GM21423 (cell line): ENCODE measurements at regions not wholly inside any gene's neighbourhood (a gene's known extent, or its start where the extent isn't known, plus 50 kb on each side); places are given as distances from the start of the nearest gene placed in this dataset.

Source experiments
- ATAC-seq: cut with Tn5 transposase; IDR thresholded peaks from one replicate; pipeline ENCODE4 v1.9.1; 2021; ENCODE audit warnings: mild to moderate bottlenecking, moderate library complexity; ENCODE audit not compliant: unreplicated experiment

- ATAC-seq: no peak
Observed at GRCh38 chr1:81032973-81033425, 767.7 kb upstream of the ADGRL2 start.

- no peak for ATAC-seq
Observed at GRCh38 chr1:81032374-81032773, 768.4 kb upstream of the ADGRL2 start.

GRCh38 chr1:81030441-81030840 is 770.3 kb upstream of the ADGRL2 start:
- no peak for ATAC-seq

- no peak for ATAC-seq
Observed at GRCh38 chr1:81029266-81029665, 771.5 kb upstream of the ADGRL2 start.

GRCh38 chr1:81023187-81023724 is 777.5 kb upstream of the ADGRL2 start:
- ATAC-seq: no peak

- ATAC-seq: no peak
Observed at GRCh38 chr1:81021134-81021533, 779.6 kb upstream of the ADGRL2 start.

- ATAC-seq: no peak
Observed at GRCh38 chr1:81020506-81020905, 780.2 kb upstream of the ADGRL2 start.

GRCh38 chr1:81010126-81010525 is 790.6 kb upstream of the ADGRL2 start:
- ATAC-seq: no peak

- no peak for ATAC-seq
Observed at GRCh38 chr1:81008293-81008692, 792.4 kb upstream of the ADGRL2 start.

GRCh38 chr1:81007024-81007423 is 793.7 kb upstream of the ADGRL2 start:
- ATAC-seq: no peak

GRCh38 chr1:81006502-81006901 is 794.2 kb upstream of the ADGRL2 start:
- no peak for ATAC-seq

- no peak for ATAC-seq
Observed at GRCh38 chr1:81004011-81004410, 796.7 kb upstream of the ADGRL2 start.

- ATAC-seq: no peak
Observed at GRCh38 chr1:80994934-80995333, 805.8 kb upstream of the ADGRL2 start.

GRCh38 chr1:80994038-80994437 is 806.7 kb upstream of the ADGRL2 start:
- no peak for ATAC-seq

GRCh38 chr1:80993154-80993980 is 807.4 kb upstream of the ADGRL2 start:
- ATAC-seq: no peak

- ATAC-seq: no peak
Observed at GRCh38 chr1:80989455-80989854, 811.3 kb upstream of the ADGRL2 start.

- no peak for ATAC-seq
Observed at GRCh38 chr1:80988926-80989325, 811.8 kb upstream of the ADGRL2 start.

GRCh38 chr1:80987824-80988223 is 812.9 kb upstream of the ADGRL2 start:
- no peak for ATAC-seq

- ATAC-seq: no peak
Observed at GRCh38 chr1:80987106-80987505, 813.6 kb upstream of the ADGRL2 start.

GRCh38 chr1:80982831-80983230 is 817.9 kb upstream of the ADGRL2 start:
- no peak for ATAC-seq

GRCh38 chr1:80973101-80973500 is 827.6 kb upstream of the ADGRL2 start:
- no peak for ATAC-seq

- no peak for ATAC-seq
Observed at GRCh38 chr1:80966266-80966665, 834.5 kb upstream of the ADGRL2 start.

GRCh38 chr1:80962564-80962963 is 838.2 kb upstream of the ADGRL2 start:
- no peak for ATAC-seq
